Right lobe of liver (tissue), 6 donors: ENCODE measurements at regions not wholly inside any gene's neighbourhood (a gene's known extent, or its start where the extent isn't known, plus 50 kb on each side); places are given as distances from the start of the nearest gene placed in this dataset.

Experiments
- ATAC-seq, 4 donors: fragments of 200-7000 bp; cut with Tn5 transposase; one replicate each; pipeline ENCODE4 v1.9.1; 2020; ENCODE audit warnings: mild to moderate bottlenecking in 4 of 4, moderate library complexity in 4 of 4
- DNase-seq, 3 donors: peaks; one replicate each; pipeline ENCODE4 v3.0.0-alpha.2; 2020
- H3K27ac ChIP-seq, 3 donors: fragments of 200-600 bp; one replicate each; pipeline ENCODE4 v1.8.0; 2022
- H3K27me3 ChIP-seq, 2 donors: fragments of 200-600 bp; one replicate each; pipeline ENCODE4 v1.8.0; 2022
- H3K36me3 ChIP-seq, 4 donors: fragments of 200-600 bp; sonication (generic) in 1 of 4; one replicate each; pipeline versions ENCODE4 v1.5.1 to v1.8.0; 2017 to 2022; ENCODE audit warnings: control low read depth in 1 of 4
- H3K4me1 ChIP-seq, 4 donors: fragments of 200-600 bp; sonication (generic) in 1 of 4; one replicate each; pipeline versions ENCODE4 v1.5.1 to v1.8.0; 2017 to 2022; ENCODE audit warnings: control low read depth in 1 of 4
- H3K4me3 ChIP-seq, 3 donors: fragments of 200-600 bp; one replicate each; pipeline ENCODE4 v1.8.0; 2022
- H3K9me3 ChIP-seq, 4 donors: fragments of 200-600 bp; sonication (generic) in 1 of 4; one replicate each; pipeline versions ENCODE4 v1.5.1 to v1.8.0; 2017 to 2022; ENCODE audit warnings: control low read depth in 1 of 4
- POLR2A ChIP-seq: fragments of 450-650 bp; IDR thresholded peaks from one replicate; pipeline ENCODE4 v1.6.1; 2017; ENCODE audit warnings: antibody characterized with exemption, mild to moderate bottlenecking
- WGBS: methylation state at CpG from one replicate; pipeline ENCODE4 v1.1.6; 2018; ENCODE audit warnings: low coverage, low lambda C conversion rate; ENCODE audit not compliant: insufficient coverage; ENCODE audit errors: missing lambda C conversion rate; 5-methylcytosine and 5-hydroxymethylcytosine counted together
- intact Hi-C, 2 donors: fragments of 100-400 bp; cut with DNase I; formaldehyde crosslinking; loops; one replicate each; pipeline versions ENCODE4 v1.11.2 to v1.14.1; 2022
- TF ChIP-seq, protein P1 (sequence below), 4 donors: fragments of 200-600 bp in 3 of 4; fragments of 450-650 bp in 1 of 4; IDR thresholded peaks; one replicate each; pipeline versions ENCODE4 v1.5.1 to v1.8.0; 2016 to 2022; ENCODE audit warnings: antibody characterized with exemption in 4 of 4, mild to moderate bottlenecking in 2 of 4
- donor health status: DM: no; HTN: yes; CAD: no.
- donor health status: DM: no; HTN: no; CAD: no.
- donor health status: DM: no; HTN: no; CAD: no.
- donor health status: DM: no; HTN: yes; CAD: no.
- donor health status: DM: no; HTN: yes; CAD: no.

DNA sequence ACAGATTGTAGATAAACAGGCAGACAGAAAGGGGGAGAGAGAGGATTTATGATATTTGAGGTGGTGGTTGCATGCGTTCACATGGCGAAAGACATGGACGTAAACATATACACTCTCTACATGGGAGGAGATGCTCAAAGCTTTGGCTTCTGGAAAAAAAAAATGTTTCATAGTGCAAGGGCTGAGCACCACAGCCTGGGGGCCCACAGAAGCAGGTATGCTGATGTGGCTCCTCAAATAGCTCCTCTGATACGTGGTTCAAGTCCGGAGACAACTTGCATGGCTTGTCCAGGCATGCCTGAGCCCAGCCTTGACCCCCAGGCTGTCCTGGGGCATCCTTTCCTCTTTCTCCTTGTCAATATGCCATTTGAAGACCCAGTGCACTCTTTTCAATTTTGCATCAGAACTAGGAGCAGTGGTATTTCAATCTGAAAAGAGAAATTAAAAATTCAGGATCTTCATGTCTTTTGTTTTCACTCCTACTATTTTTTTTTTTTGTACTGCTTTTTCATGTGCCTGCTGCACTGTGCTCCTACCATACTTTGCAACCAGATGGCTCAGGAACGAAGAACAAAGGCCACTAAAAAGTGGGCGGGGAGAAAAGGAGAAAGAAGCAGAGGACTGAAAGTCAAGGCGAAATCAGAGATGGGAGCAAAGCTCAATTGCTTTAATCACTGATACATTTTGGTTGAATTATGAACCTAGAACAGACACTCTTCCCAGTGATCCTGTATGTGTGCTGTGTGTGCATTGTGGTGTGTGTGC, 495.7 kb upstream of the TCF4 start:
- Histone ChIP-seq H3K27ac (no peak overlapping the region), H3K36me3 (no peaks in the 10 kb centered on the region), H3K27me3 (no peaks in the 10 kb centered on the region), H3K9me3 (no peaks in the 10 kb centered on the region), H3K4me3 (no peak overlapping the region), H3K4me1 (no peaks in the 10 kb centered on the region)
- ATAC-seq (no peak), DNase-seq (no peak)
- 59% methylated on average over 8 of the region's 8 CpGs for WGBS
- no peak for TF ChIP-seq POLR2A
- TF ChIP-seq, protein P1, sequence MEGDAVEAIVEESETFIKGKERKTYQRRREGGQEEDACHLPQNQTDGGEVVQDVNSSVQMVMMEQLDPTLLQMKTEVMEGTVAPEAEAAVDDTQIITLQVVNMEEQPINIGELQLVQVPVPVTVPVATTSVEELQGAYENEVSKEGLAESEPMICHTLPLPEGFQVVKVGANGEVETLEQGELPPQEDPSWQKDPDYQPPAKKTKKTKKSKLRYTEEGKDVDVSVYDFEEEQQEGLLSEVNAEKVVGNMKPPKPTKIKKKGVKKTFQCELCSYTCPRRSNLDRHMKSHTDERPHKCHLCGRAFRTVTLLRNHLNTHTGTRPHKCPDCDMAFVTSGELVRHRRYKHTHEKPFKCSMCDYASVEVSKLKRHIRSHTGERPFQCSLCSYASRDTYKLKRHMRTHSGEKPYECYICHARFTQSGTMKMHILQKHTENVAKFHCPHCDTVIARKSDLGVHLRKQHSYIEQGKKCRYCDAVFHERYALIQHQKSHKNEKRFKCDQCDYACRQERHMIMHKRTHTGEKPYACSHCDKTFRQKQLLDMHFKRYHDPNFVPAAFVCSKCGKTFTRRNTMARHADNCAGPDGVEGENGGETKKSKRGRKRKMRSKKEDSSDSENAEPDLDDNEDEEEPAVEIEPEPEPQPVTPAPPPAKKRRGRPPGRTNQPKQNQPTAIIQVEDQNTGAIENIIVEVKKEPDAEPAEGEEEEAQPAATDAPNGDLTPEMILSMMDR (IDR thresholded peaks at IDR 0.05): no peak
- intact Hi-C loops: no loop called here

DNA sequence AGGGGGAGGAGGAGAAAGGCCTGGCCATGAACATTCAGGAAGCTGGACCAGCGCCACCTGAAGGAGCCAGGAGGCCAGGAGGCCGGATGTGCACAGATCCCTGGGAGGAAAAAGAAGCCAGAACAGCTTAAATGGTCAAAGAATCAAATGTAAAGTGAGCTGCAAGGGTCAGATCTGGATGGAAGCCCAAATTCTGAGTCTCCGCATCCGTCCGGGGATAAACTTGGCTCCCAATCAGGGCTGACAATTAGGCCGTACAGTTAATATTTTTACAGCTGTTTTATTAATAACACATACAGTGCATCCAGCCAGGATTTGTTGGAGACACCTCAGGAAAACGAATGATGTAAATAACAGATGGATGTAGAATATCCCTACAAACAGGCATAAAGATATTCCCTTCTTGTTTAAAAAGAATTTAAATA, 495.1 kb upstream of the TCF4 start:
- Histone ChIP-seq H3K36me3 (no peaks in the 10 kb centered on the region), H3K9me3 (no peaks in the 10 kb centered on the region), H3K27me3 (no peaks in the 10 kb centered on the region), H3K4me3 (no peak overlapping the region), H3K4me1 (no peaks in the 10 kb centered on the region), H3K27ac (no peak overlapping the region)
- 46% methylated on average over 7 of the region's 7 CpGs for WGBS
- intact Hi-C loops: no loop called here
- TF ChIP-seq, protein P1 (IDR thresholded peaks at IDR 0.05): no peak
- TF ChIP-seq POLR2A: no peak
- peak in 2 of 3 donors; percentile 50 to 52 for DNase-seq
- ATAC-seq: peak; percentile 42 to 82 (median 69)

DNA sequence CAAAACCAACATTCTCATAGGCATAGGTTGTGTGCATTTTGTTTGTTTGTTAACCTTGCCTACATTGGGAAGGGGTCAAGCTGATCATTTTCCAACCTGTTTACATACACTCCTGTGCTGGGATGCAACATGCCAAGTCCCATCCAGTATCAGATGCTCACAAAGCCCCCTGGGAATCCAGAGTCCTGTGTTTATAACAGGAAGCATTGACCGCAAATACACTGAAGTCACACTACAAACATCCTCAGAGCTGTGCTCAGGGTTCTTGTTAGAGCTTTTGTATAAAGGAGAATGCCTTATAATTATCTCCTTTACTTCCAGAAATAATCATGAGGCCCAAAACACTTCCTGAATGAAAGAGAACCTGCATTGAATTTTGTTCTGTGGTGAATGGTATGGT, 488.7 kb upstream of the TCF4 start:
- 80% methylated on average over 1 of the region's 1 CpG for WGBS
- Histone ChIP-seq H3K36me3 (no peaks in the 10 kb centered on the region), H3K9me3 (no peaks in the 10 kb centered on the region), H3K27ac (no peak overlapping the region), H3K4me1 (no peaks in the 10 kb centered on the region), H3K27me3 (no peaks in the 10 kb centered on the region), H3K4me3 (no peak overlapping the region)
- intact Hi-C loops: no loop called here
- DNase-seq: no peak
- TF ChIP-seq, protein P1 (IDR thresholded peaks at IDR 0.05): no peak
- TF ChIP-seq POLR2A: no peak
- ATAC-seq: no peak

DNA sequence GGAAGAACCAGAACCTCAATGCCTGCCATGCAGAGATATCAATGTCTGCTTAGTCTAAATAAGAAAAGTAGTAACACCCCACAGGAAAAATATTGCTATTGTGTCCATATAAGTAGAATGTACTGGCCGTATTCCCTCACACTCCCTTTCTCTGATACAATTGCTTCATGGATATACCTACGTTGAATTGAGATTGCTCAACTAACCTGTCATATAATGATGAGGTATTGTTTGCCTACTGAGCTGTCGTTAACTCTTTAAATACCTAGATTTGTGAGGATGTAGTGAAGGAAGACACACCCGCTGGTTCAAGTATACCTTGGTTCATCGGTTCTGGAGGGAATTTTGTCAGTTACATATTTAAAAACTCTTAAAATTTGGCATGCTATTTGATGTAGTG, 480.7 kb upstream of the TCF4 start:
- Histone ChIP-seq H3K4me1 (no peaks in the 10 kb centered on the region), H3K36me3 (no peaks in the 10 kb centered on the region), H3K27me3 (no peaks in the 10 kb centered on the region), H3K27ac (no peak overlapping the region), H3K9me3 (no peaks in the 10 kb centered on the region), H3K4me3 (no peak overlapping the region)
- DNase-seq: no peak
- ATAC-seq: no peak
- TF ChIP-seq, protein P1 (IDR thresholded peaks at IDR 0.05): no peak
- TF ChIP-seq POLR2A: no peak
- WGBS: 62% methylated on average over 5 of the region's 5 CpGs
- intact Hi-C loops: no loop called here
